Right lobe of liver (tissue), 6 donors: ENCODE measurements at regions not wholly inside any gene's neighbourhood (a gene's known extent, or its start where the extent isn't known, plus 50 kb on each side); places are given as distances from the start of the nearest gene placed in this dataset.

Source experiments
- ATAC-seq, 4 donors: fragments of 200-7000 bp; cut with Tn5 transposase; one replicate each; pipeline ENCODE4 v1.9.1; 2020; ENCODE audit warnings: mild to moderate bottlenecking in 4 of 4, moderate library complexity in 4 of 4
- DNase-seq, 3 donors: peaks; one replicate each; pipeline ENCODE4 v3.0.0-alpha.2; 2020
- H3K27ac ChIP-seq, 3 donors: fragments of 200-600 bp; one replicate each; pipeline ENCODE4 v1.8.0; 2022
- H3K27me3 ChIP-seq, 2 donors: fragments of 200-600 bp; one replicate each; pipeline ENCODE4 v1.8.0; 2022
- H3K36me3 ChIP-seq, 4 donors: fragments of 200-600 bp; sonication (generic) in 1 of 4; one replicate each; pipeline versions ENCODE4 v1.5.1 to v1.8.0; 2017 to 2022; ENCODE audit warnings: control low read depth in 1 of 4
- H3K4me1 ChIP-seq, 4 donors: fragments of 200-600 bp; sonication (generic) in 1 of 4; one replicate each; pipeline versions ENCODE4 v1.5.1 to v1.8.0; 2017 to 2022; ENCODE audit warnings: control low read depth in 1 of 4
- H3K4me3 ChIP-seq, 3 donors: fragments of 200-600 bp; one replicate each; pipeline ENCODE4 v1.8.0; 2022
- H3K9me3 ChIP-seq, 4 donors: fragments of 200-600 bp; sonication (generic) in 1 of 4; one replicate each; pipeline versions ENCODE4 v1.5.1 to v1.8.0; 2017 to 2022; ENCODE audit warnings: control low read depth in 1 of 4
- CTCF ChIP-seq, 4 donors: fragments of 200-600 bp in 3 of 4; fragments of 450-650 bp in 1 of 4; IDR thresholded peaks; one replicate each; pipeline versions ENCODE4 v1.5.1 to v1.8.0; 2016 to 2022; ENCODE audit warnings: antibody characterized with exemption in 4 of 4, mild to moderate bottlenecking in 2 of 4
- POLR2A ChIP-seq: fragments of 450-650 bp; IDR thresholded peaks from one replicate; pipeline ENCODE4 v1.6.1; 2017; ENCODE audit warnings: antibody characterized with exemption, mild to moderate bottlenecking
- WGBS: methylation state at CpG from one replicate; pipeline ENCODE4 v1.1.6; 2018; ENCODE audit warnings: low coverage, low lambda C conversion rate; ENCODE audit not compliant: insufficient coverage; ENCODE audit errors: missing lambda C conversion rate; 5-methylcytosine and 5-hydroxymethylcytosine counted together
- intact Hi-C, 2 donors: fragments of 100-400 bp; cut with DNase I; formaldehyde crosslinking; loops; one replicate each; pipeline versions ENCODE4 v1.11.2 to v1.14.1; 2022
- donor health status: DM: no; HTN: yes; CAD: no.
- donor health status: DM: no; HTN: no; CAD: no.
- donor health status: DM: no; HTN: no; CAD: no.
- donor health status: DM: no; HTN: yes; CAD: no.
- donor health status: DM: no; HTN: yes; CAD: no.

- intact Hi-C loops: no loop called here
- no peak overlapping the region for H3K27ac ChIP-seq
- H3K9me3 ChIP-seq: no peaks in the 10 kb centered on the region
- no peaks in the 10 kb centered on the region for H3K4me1 ChIP-seq
- H3K27me3 ChIP-seq: no peaks in the 10 kb centered on the region
- no peak overlapping the region for H3K4me3 ChIP-seq
- ATAC-seq (peak in 1 of 4 donors; percentile 35), DNase-seq (no peak)
- no peaks in the 10 kb centered on the region for H3K36me3 ChIP-seq
- no peak for TF ChIP-seq POLR2A
- no peak for TF ChIP-seq CTCF (IDR thresholded peaks at IDR 0.05)
- 38% methylated on average over 1 of the region's 1 CpG for WGBS
Measured at GRCh38 chr7:81626008-81626407, 143.8 kb downstream of the HGF start.

GRCh38 chr7:81624650-81625631 lies 144.9 kb downstream of the HGF start:
- DNase-seq (no peak), ATAC-seq (peak in 1 of 4 donors; percentile 61)
- TF ChIP-seq CTCF (IDR thresholded peaks at IDR 0.05): no peak
- no peak for TF ChIP-seq POLR2A
- Histone ChIP-seq H3K4me1 (no peaks in the 10 kb centered on the region), H3K36me3 (no peaks in the 10 kb centered on the region), H3K27ac (no peak overlapping the region), H3K4me3 (no peak overlapping the region), H3K9me3 (no peaks in the 10 kb centered on the region), H3K27me3 (no peaks in the 10 kb centered on the region)
- 37% methylated on average over 6 of the region's 6 CpGs for WGBS
- intact Hi-C loops: no loop called here

DNA sequence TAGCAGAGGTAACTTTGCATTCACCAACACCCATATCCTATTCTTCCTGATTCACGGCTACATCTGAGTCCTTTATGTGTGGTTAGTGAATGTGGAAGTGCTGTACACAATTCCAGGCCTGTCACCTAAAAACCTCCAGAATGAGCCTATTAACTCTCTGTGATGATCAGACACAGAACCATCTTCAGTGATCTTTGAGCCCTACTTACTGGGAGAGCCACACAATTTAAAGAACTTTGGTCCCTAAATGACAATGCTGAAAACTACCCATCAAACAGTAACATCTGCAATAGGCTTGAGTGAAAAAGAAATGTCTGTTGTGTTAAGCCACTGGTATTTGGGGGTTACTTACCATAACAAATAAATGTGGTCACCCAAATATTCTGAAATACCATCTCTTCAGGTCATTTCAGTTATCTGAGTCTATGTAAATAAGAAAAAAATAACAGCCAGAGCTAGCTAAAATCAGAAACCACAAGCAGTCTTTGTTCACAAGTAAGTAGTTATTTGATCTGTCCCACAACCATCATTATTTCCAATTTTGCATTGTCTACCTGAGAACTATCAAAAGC lies 145.7 kb downstream of the HGF start:
- 60% methylated on average over 1 of the region's 1 CpG for WGBS
- H3K36me3 ChIP-seq: no peaks in the 10 kb centered on the region
- H3K27me3 ChIP-seq: no peaks in the 10 kb centered on the region
- no peak for TF ChIP-seq CTCF (IDR thresholded peaks at IDR 0.05)
- no peak for TF ChIP-seq POLR2A
- intact Hi-C loops: no loop called here
- ATAC-seq: peak in 1 of 4 donors; percentile 78
- no peaks in the 10 kb centered on the region for H3K9me3 ChIP-seq
- DNase-seq: no peak
- H3K27ac ChIP-seq: no peak overlapping the region
- no peaks in the 10 kb centered on the region for H3K4me1 ChIP-seq
- no peak overlapping the region for H3K4me3 ChIP-seq

DNA sequence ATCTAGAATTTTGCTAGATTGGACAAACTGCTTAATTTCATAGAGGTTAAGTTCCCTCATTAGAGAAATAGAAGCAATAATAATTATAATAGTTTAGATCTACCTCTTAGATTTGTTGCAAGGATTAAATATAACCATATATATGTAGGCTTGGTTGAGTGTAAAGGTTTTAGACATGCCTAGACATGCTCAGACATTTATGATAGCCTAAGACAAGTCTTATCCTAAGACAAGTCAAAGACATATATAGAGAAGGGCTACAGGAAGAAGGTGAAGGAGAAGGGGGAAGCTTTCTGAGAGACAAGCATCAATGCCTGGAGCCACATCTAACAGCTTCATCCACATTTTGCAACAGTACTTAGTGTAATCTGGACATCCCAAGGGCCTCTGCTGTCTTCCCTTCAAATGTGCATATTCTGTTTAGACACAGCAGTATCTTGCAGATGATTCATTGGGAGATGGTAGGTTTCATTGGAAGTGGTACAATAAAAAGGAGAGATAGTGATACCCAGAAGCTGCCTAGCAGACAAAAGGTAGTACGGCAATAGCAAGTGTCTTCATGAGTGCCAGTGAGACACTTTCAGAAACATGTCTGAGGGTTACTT lies 146.5 kb downstream of the HGF start:
- intact Hi-C loops: no loop called here
- WGBS: 100% methylated on average over 1 of the region's 1 CpG

More for the DNA sequence above, 146.5 kb downstream of the HGF start:
- no peak for DNase-seq
- no peaks in the 10 kb centered on the region for H3K36me3 ChIP-seq
- TF ChIP-seq CTCF (IDR thresholded peaks at IDR 0.05) (no peak), POLR2A (no peak)
- no peak overlapping the region for H3K4me3 ChIP-seq
- H3K27ac ChIP-seq: no peak overlapping the region
- H3K4me1 ChIP-seq: no peaks in the 10 kb centered on the region
- ATAC-seq: no peak
- no peaks in the 10 kb centered on the region for H3K9me3 ChIP-seq
- no peaks in the 10 kb centered on the region for H3K27me3 ChIP-seq
